ENCODE measurements at regions not wholly inside any gene's neighbourhood (a gene's known extent, or its start where the extent isn't known, plus 50 kb on each side); places are given as distances from the start of the nearest gene placed in this dataset.

- H3K27me3 ChIP-seq (ENCODE audit: insufficient read depth, low read length): no peaks in the 10 kb centered on the region
- H4K20me1 ChIP-seq (ENCODE audit: insufficient read depth): no peaks in the 10 kb centered on the region
- no peaks in the 10 kb centered on the region for H3K9me2 ChIP-seq (ENCODE audit: insufficient read depth)
- no peak overlapping the region for H2AFZ ChIP-seq (ENCODE audit: low read depth, low read length, poor library complexity, severe bottlenecking)
- H3K9ac ChIP-seq (ENCODE audit: low read length): no peak overlapping the region
- no peaks in the 10 kb centered on the region for H3K9me3 ChIP-seq (ENCODE audit: control insufficient read depth in 1 of 2, insufficient read depth in 1 of 2, low read depth in 1 of 2, low read length in 2 of 2)
- DNase-seq (ENCODE audit: low read depth, low spot score) (no peak), ATAC-seq (no peak)
- no peak overlapping the region for H3K27ac ChIP-seq (ENCODE audit: low read depth, low read length)
- POLR2A ChIA-PET: no interaction called here
- no TSS peak for BruUV-seq (replicated peaks)
- no peak overlapping the region for H3K4me2 ChIP-seq (ENCODE audit: low read length)
- H3K36me3 ChIP-seq (ENCODE audit: control insufficient read depth in 1 of 2, insufficient read depth in 2 of 2, low read length in 2 of 2): no peaks in the 10 kb centered on the region
- H3K4me3 ChIP-seq (replicated peaks in 1 of 2; ENCODE audit: low read depth in 1 of 2, low read length in 2 of 2): no peak overlapping the region
- H3K79me2 ChIP-seq (ENCODE audit: insufficient read depth, low read length): no peaks in the 10 kb centered on the region
- TF ChIP-seq ATF3 (IDR thresholded peaks at IDR 0.05) (no peak), CBX3 (IDR thresholded peaks at IDR 0.05; ENCODE audit: low read depth) (no peak), ZBTB33 (IDR thresholded peaks at IDR 0.05; ENCODE audit: extremely low read depth, insufficient replicate concordance, low read length) (no peak), FOSL1 (IDR thresholded peaks at IDR 0.05; ENCODE audit: low read depth) (no peak), TCF7L2 (IDR thresholded peaks at IDR 0.05; ENCODE audit: borderline replicate concordance, extremely low read depth, insufficient read depth, insufficient read length) (no peak), SRF (IDR thresholded peaks at IDR 0.05; ENCODE audit: low read depth) (no peak), CEBPB (IDR thresholded peaks at IDR 0.05; ENCODE audit: low read depth) (no peak), JUND (IDR thresholded peaks at IDR 0.05) (no peak), POLR2AphosphoS5 (IDR thresholded peaks at IDR 0.05; ENCODE audit: low read depth, low read length) (no peak), RAD21 (IDR thresholded peaks at IDR 0.05; ENCODE audit: low read depth) (no peak), ELF1 (IDR thresholded peaks at IDR 0.05; ENCODE audit: borderline replicate concordance, low read depth) (no peak), EZH2phosphoT487 (IDR thresholded peaks at IDR 0.05; ENCODE audit: borderline replicate concordance) (no peak), SP1 (IDR thresholded peaks at IDR 0.05; ENCODE audit: low read depth) (no peak), MAX (IDR thresholded peaks at IDR 0.05) (no peak)
- intact Hi-C loops (cut with micrococcal nuclease): no loop called here
- CTCF ChIA-PET: no interaction called here
- H3K4me1 ChIP-seq (ENCODE audit: control insufficient read depth in 1 of 2, insufficient read depth in 2 of 2, low read length in 2 of 2): no peaks in the 10 kb centered on the region
- RAD21 ChIA-PET (ENCODE audit: low non-redundant PET in 1 of 2, low total read pairs in 2 of 2, uncharacterized antibody in 2 of 2, unreplicated experiment in 2 of 2): no interaction called here
These were observed 103.7 kb downstream of the ATXN3L start for GRCh38 chrX:13216139-13216538.

Data from HCT116 (cell line).